ENCODE measurements at regions not wholly inside any gene's neighbourhood (a gene's known extent, or its start where the extent isn't known, plus 50 kb on each side); places are given as distances from the start of the nearest gene placed in this dataset.

DNA sequence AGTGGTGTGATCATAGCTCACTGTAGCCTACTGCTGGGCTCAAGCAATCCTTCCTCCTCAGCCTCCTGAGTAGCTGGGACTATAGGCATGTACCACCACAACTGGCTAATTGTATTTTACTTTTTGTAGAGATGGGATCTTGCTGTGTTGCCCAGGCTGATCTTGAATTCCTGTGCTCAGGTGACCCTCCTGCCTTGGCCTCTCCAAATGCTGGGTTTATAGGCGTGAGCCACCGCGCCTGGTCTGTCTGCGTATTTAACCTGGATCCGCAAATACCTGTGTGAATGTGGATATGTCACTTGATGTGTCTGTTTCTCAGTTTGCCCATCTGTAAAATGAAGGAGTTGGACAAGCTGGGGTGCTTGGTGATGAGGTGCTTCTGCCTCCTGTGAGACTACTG lies 123.9 kb downstream of the BAMBI start:
- WGBS, 4 donors: 97 to 99% (median 98%) methylated on average over 5 of the region's 5 CpGs

DNA sequence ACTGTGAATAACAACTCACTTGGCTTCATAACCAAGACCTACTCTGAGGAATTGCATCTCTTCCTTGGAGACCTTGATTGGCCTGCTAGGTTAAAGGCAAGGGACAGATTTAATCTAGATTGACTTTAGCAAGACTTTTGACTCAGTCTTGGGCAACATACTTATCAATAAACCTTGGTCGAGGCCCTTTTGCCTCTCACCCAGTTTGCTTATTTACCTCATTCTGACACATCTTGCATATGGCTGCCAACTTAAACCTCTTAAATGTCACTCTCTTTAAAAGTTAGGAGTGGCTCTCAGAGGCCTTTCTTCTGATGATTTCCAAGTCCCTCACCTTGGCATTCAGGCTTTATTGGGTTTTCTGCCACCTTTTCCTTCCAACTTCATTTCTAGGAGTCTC lies 124.5 kb downstream of the BAMBI start:
- no peak for ATAC-seq
- Histone ChIP-seq H3K27me3 (no peaks in the 10 kb centered on the region), H3K27ac (no peak overlapping the region), H3K4me1 (peaks cover 0 to 21% (median 4%) of the 10 kb centered on the region in 12 donors), H3K36me3 (no peaks in the 10 kb centered on the region), H3K4me3 (no peak overlapping the region), H3K9me3 (no peaks in the 10 kb centered on the region)
- TF ChIP-seq, protein P1, sequence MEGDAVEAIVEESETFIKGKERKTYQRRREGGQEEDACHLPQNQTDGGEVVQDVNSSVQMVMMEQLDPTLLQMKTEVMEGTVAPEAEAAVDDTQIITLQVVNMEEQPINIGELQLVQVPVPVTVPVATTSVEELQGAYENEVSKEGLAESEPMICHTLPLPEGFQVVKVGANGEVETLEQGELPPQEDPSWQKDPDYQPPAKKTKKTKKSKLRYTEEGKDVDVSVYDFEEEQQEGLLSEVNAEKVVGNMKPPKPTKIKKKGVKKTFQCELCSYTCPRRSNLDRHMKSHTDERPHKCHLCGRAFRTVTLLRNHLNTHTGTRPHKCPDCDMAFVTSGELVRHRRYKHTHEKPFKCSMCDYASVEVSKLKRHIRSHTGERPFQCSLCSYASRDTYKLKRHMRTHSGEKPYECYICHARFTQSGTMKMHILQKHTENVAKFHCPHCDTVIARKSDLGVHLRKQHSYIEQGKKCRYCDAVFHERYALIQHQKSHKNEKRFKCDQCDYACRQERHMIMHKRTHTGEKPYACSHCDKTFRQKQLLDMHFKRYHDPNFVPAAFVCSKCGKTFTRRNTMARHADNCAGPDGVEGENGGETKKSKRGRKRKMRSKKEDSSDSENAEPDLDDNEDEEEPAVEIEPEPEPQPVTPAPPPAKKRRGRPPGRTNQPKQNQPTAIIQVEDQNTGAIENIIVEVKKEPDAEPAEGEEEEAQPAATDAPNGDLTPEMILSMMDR (IDR thresholded peaks at IDR 0.05): no peak
- no peak for TF ChIP-seq POLR2A (IDR thresholded peaks at IDR 0.05)
- no peak for DNase-seq
- 86 to 96% (median 89%) methylated on average over 1 of the region's 1 CpG for WGBS, 4 donors
- intact Hi-C loops (cut with DNase I): loop anchor here in 4 of 10 donors (10.0 kb wide), 4 partner anchors 83 to 333 kb away; partner anchors contain the start of gene BAMBI (in 1 of the 4)

More for the DNA sequence above, 123.9 kb downstream of the BAMBI start:
- H3K27ac ChIP-seq: no peak overlapping the region
- H3K27me3 ChIP-seq: no peaks in the 10 kb centered on the region
- intact Hi-C loops (cut with DNase I): loop anchor here in 4 of 10 donors (10.0 kb wide), 4 partner anchors 84 to 334 kb away; partner anchors contain the start of gene BAMBI (in 1 of the 4)
- H3K4me1 ChIP-seq: peaks cover 0 to 16% (median 3%) of the 10 kb centered on the region in 12 donors
- H3K4me3 ChIP-seq: no peak overlapping the region
- DNase-seq: no peak
- TF ChIP-seq, protein P1 (IDR thresholded peaks at IDR 0.05): no peak
- no peak for TF ChIP-seq POLR2A (IDR thresholded peaks at IDR 0.05)
- no peaks in the 10 kb centered on the region for H3K36me3 ChIP-seq
- no peak for ATAC-seq
- no peaks in the 10 kb centered on the region for H3K9me3 ChIP-seq

DNA sequence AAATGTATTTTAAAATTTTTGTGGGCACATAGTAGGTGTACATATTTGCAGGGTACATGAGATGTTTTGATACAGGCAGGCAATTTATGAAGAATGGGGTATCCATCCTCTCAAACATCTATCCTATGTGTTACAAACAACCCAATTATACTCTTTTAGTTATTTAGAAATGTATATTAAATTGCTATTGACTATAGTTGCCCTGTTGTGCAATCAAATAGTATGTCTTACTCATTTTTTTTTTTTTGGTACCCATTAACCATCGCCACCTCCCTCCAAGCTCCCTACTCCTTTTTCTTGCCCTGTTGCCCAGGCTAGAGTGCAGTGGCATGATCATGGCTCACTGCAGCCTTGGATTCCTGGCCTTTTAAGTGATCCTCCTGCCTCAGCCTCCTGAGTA lies 128.1 kb downstream of the BAMBI start:
- Histone ChIP-seq H3K4me3 (no peak overlapping the region), H3K27ac (peak overlapping the region in 1 of 12 donors; percentile 90), H3K4me1 (peaks cover 0 to 29% (median 18%) of the 10 kb centered on the region in 12 donors), H3K27me3 (no peaks in the 10 kb centered on the region), H3K36me3 (no peaks in the 10 kb centered on the region), H3K9me3 (no peaks in the 10 kb centered on the region)
- no peak for TF ChIP-seq POLR2A (IDR thresholded peaks at IDR 0.05)
- TF ChIP-seq, protein P1 (IDR thresholded peaks at IDR 0.05): no peak
- DNase-seq (no peak), ATAC-seq (no peak)
- WGBS, 4 donors: 94 to 97% (median 96%) methylated on average over 1 of the region's 1 CpG
- intact Hi-C loops (cut with DNase I): loop anchor here in 4 of 10 donors (5.0 to 10.0 kb wide), 5 partner anchors 79 to 329 kb away; partner anchors contain the start of gene BAMBI (in 3 of the 4)

DNA sequence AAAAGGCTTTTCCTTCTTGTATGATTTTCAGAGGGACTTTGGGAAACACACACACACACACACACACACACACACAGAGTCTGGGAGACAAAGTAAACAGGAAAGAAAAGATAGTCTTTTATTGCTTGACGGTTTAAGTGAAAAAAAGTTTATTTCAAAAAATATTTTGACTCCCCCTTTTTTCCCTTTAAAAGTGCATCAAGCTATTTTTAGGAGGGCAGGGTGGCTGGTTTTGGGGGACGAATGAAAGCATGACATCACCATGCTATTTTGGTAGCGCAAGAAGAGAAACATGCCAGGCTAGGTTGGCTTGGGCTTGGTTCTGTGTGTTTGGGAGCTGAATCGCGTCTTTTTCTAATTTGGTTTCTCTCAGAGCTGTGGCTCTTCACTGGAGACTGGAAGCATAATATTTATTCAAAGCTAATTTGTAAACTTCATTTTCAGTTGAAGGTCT lies 129.2 kb downstream of the BAMBI start:
- ATAC-seq (peak; percentile 78 to 88 (median 84)), DNase-seq (peak in 3 of 5 donors; percentile 28 to 44 (median 39))
- Histone ChIP-seq H3K4me1 (peaks cover 0 to 29% (median 18%) of the 10 kb centered on the region in 12 donors), H3K27me3 (no peaks in the 10 kb centered on the region), H3K9me3 (no peaks in the 10 kb centered on the region), H3K36me3 (no peaks in the 10 kb centered on the region), H3K4me3 (peak overlapping the region in 7 of 12 donors; percentile 6 to 41 (median 23)), H3K27ac (peak overlapping the region; percentile 60 to 92 (median 75))
- WGBS, 4 donors: 20 to 29% (median 23%) methylated on average over 5 of the region's 5 CpGs
- TF ChIP-seq, protein P1 (IDR thresholded peaks at IDR 0.05): no peak
- no peak for TF ChIP-seq POLR2A (IDR thresholded peaks at IDR 0.05)
- intact Hi-C loops (cut with DNase I): loop anchor here in 4 of 10 donors (5.0 to 10.0 kb wide), 5 partner anchors 78 to 328 kb away; partner anchors contain the start of gene BAMBI (in 3 of the 4)

Data from heart left ventricle (tissue), 16 donors.